Fibroblast of villous mesenchyme (primary cell): ENCODE measurements at regions not wholly inside any gene's neighbourhood (a gene's known extent, or its start where the extent isn't known, plus 50 kb on each side); places are given as distances from the start of the nearest gene placed in this dataset.

Experiments
- DNase-seq: peaks from one replicate; pipeline ENCODE4 v3.0.0-alpha.2; 2010; ENCODE audit warnings: low read depth
- H3K4me3 ChIP-seq: 2 replicates; pipeline ENCODE4 v1.5.1; 2011; ENCODE audit warnings: low read depth, mild to moderate bottlenecking, low read length
- CTCF ChIP-seq: IDR thresholded peaks from 2 replicates; pipeline ENCODE4 v1.5.1; 2012; ENCODE audit warnings: low read depth, mild to moderate bottlenecking, low read length; ENCODE audit not compliant: insufficient read depth

- no peak for TF ChIP-seq CTCF
- H3K4me3 ChIP-seq, result no peak overlapping the region
- DNase-seq, result no peak
These were observed 809.0 kb upstream of the DIAPH2 start for GRCh38 chrX:95875661-95876060.

- DNase-seq, result no peak
- no peak overlapping the region for H3K4me3 ChIP-seq
- TF ChIP-seq CTCF, result no peak
These were observed 805.8 kb upstream of the DIAPH2 start for GRCh38 chrX:95878874-95879273.

- no peak for TF ChIP-seq CTCF
- no peak for DNase-seq
- H3K4me3 ChIP-seq, result no peak overlapping the region
These were observed 800.5 kb upstream of the DIAPH2 start for GRCh38 chrX:95884186-95884585.

GRCh38 chrX:95885074-95885473 lies 799.6 kb upstream of the DIAPH2 start:
- no peak for TF ChIP-seq CTCF
- DNase-seq, result peak; percentile 0
- no peak overlapping the region for H3K4me3 ChIP-seq

- no peak for DNase-seq
- no peak for TF ChIP-seq CTCF
- H3K4me3 ChIP-seq, result no peak overlapping the region
These were observed 795.4 kb upstream of the DIAPH2 start for GRCh38 chrX:95889279-95889678.

GRCh38 chrX:95893636-95894035 lies 791.0 kb upstream of the DIAPH2 start:
- TF ChIP-seq CTCF, result no peak
- no peak for DNase-seq
- H3K4me3 ChIP-seq, result no peak overlapping the region

- no peak for DNase-seq
- no peak overlapping the region for H3K4me3 ChIP-seq
- no peak for TF ChIP-seq CTCF
These were observed 781.2 kb upstream of the DIAPH2 start for GRCh38 chrX:95903490-95903889.
